ENCODE measurements at regions not wholly inside any gene's neighbourhood (a gene's known extent, or its start where the extent isn't known, plus 50 kb on each side); places are given as distances from the start of the nearest gene placed in this dataset.

- Histone ChIP-seq H3K4me1 (no peaks in the 10 kb centered on the region), H3K27me3 (no peaks in the 10 kb centered on the region), H3K9ac (ENCODE audit: low read depth in 2 of 2, low read length in 2 of 2) (no peak overlapping the region), H3K4me3 (no peak overlapping the region), H3K36me3 (no peaks in the 10 kb centered on the region), H3K9me3 (no peaks in the 10 kb centered on the region), H3K27ac (no peak overlapping the region)
- no peak for DNase-seq
- TF ChIP-seq CTCF (IDR thresholded peaks at IDR 0.05), result no peak
- intact Hi-C loops (cut with DNase I), result no loop called here
Observed at GRCh38 chr12:105775343-105775742, 363.4 kb downstream of the NUAK1 start.

- no peaks in the 10 kb centered on the region for H3K27me3 ChIP-seq
- no peaks in the 10 kb centered on the region for H3K9me3 ChIP-seq
- DNase-seq, result no peak
- no peaks in the 10 kb centered on the region for H3K4me1 ChIP-seq
- no peak overlapping the region for H3K4me3 ChIP-seq
- intact Hi-C loops (cut with DNase I), result no loop called here
- TF ChIP-seq CTCF (IDR thresholded peaks at IDR 0.05), result no peak
- no peak overlapping the region for H3K27ac ChIP-seq
- H3K36me3 ChIP-seq, result no peaks in the 10 kb centered on the region
- no peak overlapping the region for H3K9ac ChIP-seq (ENCODE audit: low read depth in 2 of 2, low read length in 2 of 2)
Observed at GRCh38 chr12:105783983-105784947, 354.5 kb downstream of the NUAK1 start.

GRCh38 chr12:105793421-105793820 lies 345.3 kb downstream of the NUAK1 start:
- Histone ChIP-seq H3K4me1 (no peaks in the 10 kb centered on the region), H3K4me3 (no peak overlapping the region), H3K27me3 (no peaks in the 10 kb centered on the region), H3K9ac (ENCODE audit: low read depth in 2 of 2, low read length in 2 of 2) (no peak overlapping the region), H3K27ac (no peak overlapping the region), H3K9me3 (no peaks in the 10 kb centered on the region), H3K36me3 (no peaks in the 10 kb centered on the region)
- no peak for TF ChIP-seq CTCF (IDR thresholded peaks at IDR 0.05)
- intact Hi-C loops (cut with DNase I), result no loop called here
- no peak for DNase-seq

DNA sequence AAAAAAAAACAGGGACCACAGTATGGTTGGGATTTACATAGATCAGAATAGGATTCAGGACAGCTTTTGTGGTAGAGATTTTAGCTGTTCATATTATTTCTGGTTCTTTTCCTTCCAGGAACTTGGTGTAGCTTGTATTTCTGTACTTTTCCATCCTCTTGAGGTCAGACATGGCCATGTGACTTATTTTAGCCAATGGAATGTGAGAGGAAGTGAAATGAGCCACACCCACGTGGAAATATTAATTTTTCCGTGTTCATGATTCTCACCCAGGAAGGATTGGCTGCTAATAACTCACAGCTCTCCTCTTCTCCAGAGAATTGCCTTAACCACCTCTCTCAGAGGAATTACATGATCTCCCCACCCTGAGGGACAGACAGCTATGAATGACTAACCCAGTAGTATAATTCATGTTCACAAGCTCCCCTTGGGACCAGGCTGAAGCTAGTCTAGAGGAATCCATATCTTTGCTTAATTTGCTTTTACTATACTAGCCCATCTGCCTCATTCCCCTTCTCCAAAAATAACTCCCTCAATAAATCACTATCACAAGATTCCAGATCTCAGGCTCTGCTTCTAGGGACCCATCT lies 340.4 kb downstream of the NUAK1 start:
- intact Hi-C loops (cut with DNase I), result no loop called here
- Histone ChIP-seq H3K36me3 (no peaks in the 10 kb centered on the region), H3K27ac (no peak overlapping the region), H3K4me1 (no peaks in the 10 kb centered on the region), H3K9me3 (no peaks in the 10 kb centered on the region), H3K9ac (ENCODE audit: low read depth in 2 of 2, low read length in 2 of 2) (no peak overlapping the region), H3K27me3 (no peaks in the 10 kb centered on the region), H3K4me3 (no peak overlapping the region)
- no peak for TF ChIP-seq CTCF (IDR thresholded peaks at IDR 0.05)
- no peak for DNase-seq

GRCh38 chr12:105799103-105799502 lies 339.7 kb downstream of the NUAK1 start:
- Histone ChIP-seq H3K9me3 (no peaks in the 10 kb centered on the region), H3K4me1 (no peaks in the 10 kb centered on the region), H3K36me3 (no peaks in the 10 kb centered on the region), H3K9ac (ENCODE audit: low read depth in 2 of 2, low read length in 2 of 2) (no peak overlapping the region), H3K4me3 (no peak overlapping the region), H3K27ac (no peak overlapping the region), H3K27me3 (no peaks in the 10 kb centered on the region)
- no peak for TF ChIP-seq CTCF (IDR thresholded peaks at IDR 0.05)
- no peak for DNase-seq
- intact Hi-C loops (cut with DNase I), result no loop called here

Data from colonic mucosa (tissue), 4 donors.